ENCODE measurements at regions not wholly inside any gene's neighbourhood (a gene's known extent, or its start where the extent isn't known, plus 50 kb on each side); places are given as distances from the start of the nearest gene placed in this dataset.
"Not testable (repeated sequence)": the region's sequence is repeated elsewhere in the genome, so short reads cannot be mapped to it uniquely, and the experiment has no call there.

DNA sequence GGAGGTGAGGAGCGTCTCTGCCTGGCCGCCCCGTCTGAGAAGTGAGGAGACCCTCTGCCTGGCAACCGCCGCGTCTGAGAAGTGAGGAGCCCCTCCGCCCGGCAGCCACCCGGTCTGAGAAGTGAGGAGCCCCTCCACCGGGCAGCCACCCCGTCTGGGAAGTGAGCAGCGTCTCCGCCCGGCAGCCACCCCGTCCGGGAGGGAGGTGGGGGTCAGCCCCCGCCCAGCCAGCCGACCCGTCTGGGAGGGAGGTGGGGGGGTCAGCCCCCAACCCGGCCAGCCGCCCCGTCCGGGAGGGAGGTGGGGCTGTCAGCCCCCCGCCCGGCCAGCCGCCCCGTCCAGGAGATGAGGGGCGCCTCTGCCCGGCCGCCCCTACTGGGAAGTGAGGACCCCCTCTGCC, 124.4 kb upstream of the ZNF722 start:
- TF ChIP-seq FOXM1 (IDR thresholded peaks at IDR 0.05; ENCODE audit: borderline replicate concordance); SUZ12 (IDR thresholded peaks at IDR 0.05); NFRKB (IDR thresholded peaks at IDR 0.05): not testable (repeated sequence)

Measured in HEK293T (cell line).